Liver (tissue), 3 donors: ENCODE measurements at regions not wholly inside any gene's neighbourhood (a gene's known extent, or its start where the extent isn't known, plus 50 kb on each side); places are given as distances from the start of the nearest gene placed in this dataset.

ENCODE experiments used
- CTCF ChIP-seq: fragments of 150-350 bp; IDR thresholded peaks from 2 replicates; pipeline ENCODE4 v1.5.1; 2017; ENCODE audit warnings: improper control_type of control experiment, low read depth, low read length; ENCODE audit not compliant: missing input control
- GABPA ChIP-seq, 2 donors: IDR thresholded peaks in 1 of 2; conservative IDR thresholded peaks in 1 of 2; 2 replicates each; pipeline ENCODE4 v1.6.1; 2016; ENCODE audit warnings: antibody characterized with exemption in 2 of 2, mild to moderate bottlenecking in 1 of 2, moderate library complexity in 1 of 2
- RAD21 ChIP-seq, 2 donors: IDR thresholded peaks; 2 replicates each; pipeline ENCODE4 v1.6.1; 2016; ENCODE audit warnings: antibody characterized with exemption in 2 of 2, mild to moderate bottlenecking in 2 of 2
- RXRA ChIP-seq, 2 donors: IDR thresholded peaks; 2 replicates each; pipeline ENCODE4 v1.6.1; 2017 to 2018; ENCODE audit warnings: antibody characterized with exemption in 2 of 2, mild to moderate bottlenecking in 1 of 2
- SP1 ChIP-seq: IDR thresholded peaks from 2 replicates; pipeline ENCODE4 v1.6.1; 2018; ENCODE audit warnings: antibody characterized with exemption, mild to moderate bottlenecking
- ZBTB33 ChIP-seq: IDR thresholded peaks from 2 replicates; pipeline ENCODE4 v1.6.1; 2016; ENCODE audit warnings: antibody characterized with exemption
- donor health status: healthy.
- donor health status: healthy.

GRCh38 chr3:25289156-25289555, 138.9 kb upstream of the RARB start:
- no peak for TF ChIP-seq SP1
- TF ChIP-seq RXRA (IDR thresholded peaks at IDR 0.05) = no peak
- no peak for TF ChIP-seq GABPA (IDR thresholded peaks at IDR 0.05 in 1 of 2, conservative IDR thresholded peaks at IDR 0.05 in 1 of 2)
- TF ChIP-seq CTCF = no peak
- TF ChIP-seq ZBTB33 = no peak
- no peak for TF ChIP-seq RAD21 (IDR thresholded peaks at IDR 0.05)
